ENCODE measurements at regions not wholly inside any gene's neighbourhood (a gene's known extent, or its start where the extent isn't known, plus 50 kb on each side); places are given as distances from the start of the nearest gene placed in this dataset.
"Not testable (repeated sequence)": the region's sequence is repeated elsewhere in the genome, so short reads cannot be mapped to it uniquely, and the experiment has no call there.

DNA sequence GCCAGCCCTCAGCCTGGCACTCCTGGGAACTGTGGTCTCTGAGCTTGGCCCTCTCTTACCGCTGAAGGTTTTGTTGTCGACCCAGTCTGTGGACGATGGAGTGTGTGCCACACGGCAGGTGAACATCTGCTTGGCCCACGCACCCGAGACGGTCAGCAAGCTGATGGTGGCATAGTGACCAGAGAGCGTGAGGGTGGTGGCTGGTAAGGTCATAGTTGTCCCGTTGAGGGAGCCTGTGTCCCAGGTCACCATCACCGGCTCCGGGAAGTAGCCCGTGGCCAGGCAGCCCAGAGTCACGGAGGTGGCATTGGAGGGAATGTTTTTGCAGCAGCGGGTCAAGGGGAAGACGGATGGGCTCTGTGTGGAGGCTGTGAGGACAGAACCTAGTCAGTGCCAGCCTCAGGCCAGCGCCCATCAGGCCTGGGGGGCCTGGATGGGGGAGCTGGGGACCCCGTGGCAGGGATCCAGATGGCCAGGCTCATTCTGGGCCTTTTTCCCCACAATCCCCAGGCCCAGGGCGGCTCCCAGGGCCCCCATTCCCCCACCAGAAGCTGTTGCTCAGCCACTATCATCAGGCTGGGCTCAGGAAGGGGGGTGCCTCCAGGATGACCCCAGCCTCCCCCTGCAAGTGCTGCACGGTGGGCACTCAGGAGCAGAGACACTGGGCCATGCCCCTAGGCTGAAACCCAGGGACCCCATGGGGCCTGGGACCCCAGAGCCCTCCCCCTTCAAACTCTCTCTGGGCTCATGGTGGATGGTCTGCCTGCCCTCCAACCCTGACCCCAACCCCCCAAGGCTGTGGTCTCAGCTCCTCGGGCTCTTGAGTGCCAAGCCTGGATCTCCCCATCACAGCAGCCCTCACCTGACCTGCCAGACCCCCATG lies 75.2 kb downstream of the TMEM121 start:
- no peak for DNase-seq

GRCh38 chr14:105602243-105602750 lies 75.9 kb downstream of the TMEM121 start:
- DNase-seq, result no peak

DNA sequence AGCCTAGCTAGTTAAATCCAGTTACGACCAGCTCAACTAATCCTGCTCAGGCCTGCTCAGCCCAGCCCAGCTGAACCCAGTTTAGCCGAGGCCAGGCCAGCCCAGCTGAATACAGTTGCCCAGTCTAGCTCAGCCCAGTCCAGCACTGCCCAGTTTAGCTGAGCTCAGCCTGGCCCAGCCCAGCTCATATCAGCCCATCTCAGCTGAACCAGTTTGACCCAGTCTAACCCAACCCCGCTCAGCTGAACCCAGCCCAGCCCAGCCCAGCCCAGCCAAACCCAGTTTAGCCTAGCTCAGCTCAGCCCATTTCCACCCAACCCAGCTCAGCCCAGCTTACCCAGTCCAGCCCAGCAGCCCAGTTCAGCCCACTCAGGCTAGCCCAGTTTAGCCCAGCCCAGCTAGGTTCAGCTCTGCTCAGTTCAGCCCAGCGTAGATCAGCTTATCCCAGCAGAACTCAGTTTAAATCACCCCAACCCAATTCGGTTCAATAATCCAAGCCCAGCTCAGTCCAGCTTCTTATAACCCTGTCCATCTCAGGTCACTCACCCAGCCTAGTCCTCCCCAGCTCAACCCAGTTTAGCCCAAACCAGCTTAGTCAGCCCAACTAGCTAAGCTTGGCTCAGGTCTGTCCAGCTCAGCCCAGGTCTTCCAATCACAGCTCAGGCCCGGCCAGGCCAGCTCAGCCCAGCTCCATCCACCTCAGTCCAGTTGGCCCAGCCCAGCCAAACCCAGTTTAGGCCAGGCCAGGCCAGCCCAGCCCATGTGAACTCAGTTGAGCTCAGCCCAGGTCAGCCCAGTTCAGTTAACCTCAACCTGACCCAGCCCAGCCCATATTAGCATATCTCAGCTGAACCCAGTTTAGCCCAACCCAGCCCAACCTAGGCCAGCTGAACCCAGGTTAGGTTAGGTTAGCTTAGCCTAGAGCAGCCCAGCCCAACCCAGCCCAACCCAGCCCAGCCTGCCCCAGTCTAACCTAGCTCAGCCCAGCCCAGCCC lies 76.7 kb downstream of the TMEM121 start:
- no peak for DNase-seq

DNA sequence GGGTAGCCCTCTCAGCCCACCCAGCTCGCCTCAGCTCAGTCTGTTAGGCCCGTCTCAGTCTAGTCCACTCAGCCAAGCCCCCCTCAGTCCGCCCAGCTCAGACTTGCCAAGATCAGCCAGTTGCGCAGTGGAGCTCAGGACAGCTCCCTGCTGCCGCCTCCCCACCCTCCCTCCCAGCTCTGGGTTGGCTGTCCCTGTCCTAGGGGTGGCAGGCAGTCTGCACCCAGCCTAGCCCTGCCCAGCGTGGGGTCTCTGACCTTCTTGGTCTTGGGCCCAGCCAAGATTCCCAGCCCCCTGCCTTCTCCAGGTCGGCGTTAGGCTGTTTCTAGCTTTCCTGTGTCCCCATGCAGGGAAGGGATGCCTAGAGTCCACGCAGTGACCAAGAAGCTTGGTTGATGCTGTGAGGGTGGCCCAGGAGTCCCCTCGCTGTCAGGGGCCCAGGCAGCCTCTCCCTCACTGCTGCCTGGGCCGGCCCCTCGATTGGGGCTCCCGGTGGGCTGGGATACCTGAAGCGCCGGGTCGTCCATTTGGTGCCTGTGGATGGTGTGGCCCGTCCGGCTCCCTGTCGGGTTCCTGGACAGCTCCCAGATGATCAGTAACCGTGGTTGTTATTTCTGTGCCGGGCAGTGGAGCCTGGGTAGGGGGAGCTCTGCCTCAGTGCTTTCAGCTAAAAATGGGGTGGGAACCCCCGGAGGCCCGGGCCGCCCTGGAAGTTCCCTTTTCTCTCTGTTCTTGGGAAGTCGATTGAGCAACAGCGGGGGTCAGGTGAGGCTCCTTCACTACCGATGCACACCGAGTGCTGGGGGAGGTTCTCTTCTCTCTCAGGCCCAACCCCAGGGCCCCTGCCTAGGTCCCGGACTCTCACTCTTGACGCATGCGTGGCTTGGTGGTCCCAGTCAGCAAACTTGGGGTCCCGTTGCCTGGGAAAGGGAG lies 78.4 kb downstream of the TMEM121 start:
- DNase-seq, result not testable (repeated sequence)

DNA sequence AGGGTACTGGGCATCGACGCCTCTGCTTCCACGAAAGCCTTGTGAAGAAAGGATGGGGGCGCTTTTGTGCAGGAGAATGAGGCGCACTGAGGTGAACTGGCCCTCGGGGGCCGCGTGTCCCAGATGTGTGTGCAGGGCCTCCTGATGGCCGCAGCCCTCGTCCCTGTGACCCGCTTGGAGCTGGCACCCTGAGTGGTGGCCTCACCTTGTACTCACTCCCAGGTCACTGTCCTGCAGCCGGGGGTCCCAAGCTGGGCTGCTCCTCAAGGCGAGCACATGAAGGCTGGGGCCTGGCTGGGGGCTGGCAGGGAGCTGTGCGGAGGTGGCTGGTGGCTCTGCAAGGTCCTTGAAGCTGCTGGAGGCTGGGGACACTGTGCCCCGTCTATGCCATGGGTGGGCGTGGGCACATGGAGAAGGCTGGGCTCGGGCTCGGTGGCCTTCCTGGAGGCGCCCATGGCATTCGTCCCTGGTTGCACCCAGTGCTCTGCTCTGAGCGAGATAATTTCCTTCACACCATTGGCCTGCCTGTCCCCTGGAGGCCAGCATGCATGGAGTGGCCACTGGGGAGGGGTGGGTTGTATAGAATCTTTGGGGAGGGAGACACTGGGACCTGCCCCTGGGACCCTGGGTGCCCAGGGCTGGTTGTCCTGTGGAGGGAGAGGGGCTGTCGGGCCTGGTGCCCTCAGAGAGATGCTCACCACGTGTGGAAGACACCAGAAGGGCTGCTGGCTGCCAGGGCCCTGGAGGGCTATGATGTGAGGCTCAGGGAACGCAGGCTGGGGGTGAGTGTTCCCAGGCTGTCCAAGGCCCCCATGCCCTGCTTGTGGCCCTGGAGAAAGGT lies 79.3 kb downstream of the TMEM121 start:
- no peak for DNase-seq

DNA sequence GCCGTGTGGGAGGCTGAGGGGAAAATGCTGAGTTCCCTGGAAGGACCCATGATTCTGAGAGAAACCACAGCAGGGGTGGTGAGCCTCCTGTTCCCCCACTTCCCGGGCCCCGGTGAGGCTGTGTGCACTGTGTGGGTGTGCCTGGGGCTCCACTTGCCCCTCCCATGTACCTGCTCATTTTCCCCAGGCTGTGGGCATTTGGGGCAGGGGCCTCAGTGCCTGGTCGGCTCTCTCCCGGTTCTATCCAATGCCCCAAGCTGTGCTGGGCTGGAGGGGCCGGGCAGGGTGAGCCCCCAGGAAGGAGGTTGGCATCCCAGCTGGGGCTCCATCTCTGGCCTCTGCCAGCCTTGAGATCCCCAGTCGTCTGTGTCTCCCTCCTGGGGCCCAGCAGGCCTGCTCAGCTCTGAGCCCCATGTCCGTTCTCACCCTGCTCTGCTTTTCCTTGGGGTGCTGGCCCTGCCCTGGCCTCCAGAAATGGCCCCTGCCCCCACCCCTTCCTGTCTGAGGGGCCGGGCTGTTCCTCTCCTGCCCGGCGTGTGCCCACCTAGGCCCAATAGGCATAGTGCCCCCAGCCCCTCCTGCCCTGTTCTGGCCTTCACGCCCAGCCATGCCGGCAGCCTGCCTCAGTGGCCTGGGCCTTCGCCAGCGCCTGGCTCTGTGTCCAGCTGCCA lies 80.1 kb downstream of the TMEM121 start:
- DNase-seq, result not testable (repeated sequence)

DNA sequence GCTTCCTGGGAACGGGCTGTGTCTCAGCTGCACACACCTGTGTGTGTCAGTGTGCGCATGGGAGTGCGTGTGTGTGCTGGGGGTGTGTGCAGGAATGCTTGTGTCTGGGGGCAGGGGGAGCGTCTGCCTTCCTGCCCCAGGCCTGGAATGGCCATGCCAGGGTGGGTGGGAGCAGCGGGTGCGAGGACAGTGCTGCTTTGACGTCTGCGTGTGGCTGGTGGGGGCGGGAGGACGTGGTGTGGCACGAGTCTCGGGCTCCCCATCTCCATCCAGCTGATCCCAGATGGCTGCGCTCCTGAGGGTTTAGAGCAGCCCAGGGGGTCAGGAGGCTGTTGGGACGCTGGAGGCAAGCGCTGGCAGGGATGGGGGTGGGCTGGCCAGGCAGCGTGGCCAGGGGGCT lies 80.6 kb downstream of the TMEM121 start:
- not testable (repeated sequence) for DNase-seq

DNA sequence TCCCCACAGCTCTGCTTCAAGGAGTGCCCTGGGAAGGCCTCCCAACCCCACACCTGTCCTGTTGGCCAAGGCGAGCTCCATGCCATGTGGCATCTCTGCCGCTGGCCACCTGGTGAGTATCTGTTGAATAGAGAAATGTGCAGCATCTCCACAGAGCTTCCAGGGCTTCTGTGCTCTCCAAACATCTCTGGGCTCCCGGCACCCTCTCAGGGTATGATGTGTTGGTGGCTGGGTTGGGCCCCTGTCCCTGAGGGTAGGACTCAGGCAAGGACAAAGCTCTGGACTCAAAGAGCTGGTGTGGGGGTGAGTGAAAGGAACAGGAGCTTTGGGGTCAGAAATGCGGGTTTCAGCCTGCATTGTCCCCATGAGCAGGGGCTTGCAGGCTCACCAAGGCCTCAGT lies 88.6 kb downstream of the TMEM121 start:
- not testable (repeated sequence) for DNase-seq

- DNase-seq, result not testable (repeated sequence)
Observed at GRCh38 chr14:105615986-105616801, 89.8 kb downstream of the TMEM121 start.

DNA sequence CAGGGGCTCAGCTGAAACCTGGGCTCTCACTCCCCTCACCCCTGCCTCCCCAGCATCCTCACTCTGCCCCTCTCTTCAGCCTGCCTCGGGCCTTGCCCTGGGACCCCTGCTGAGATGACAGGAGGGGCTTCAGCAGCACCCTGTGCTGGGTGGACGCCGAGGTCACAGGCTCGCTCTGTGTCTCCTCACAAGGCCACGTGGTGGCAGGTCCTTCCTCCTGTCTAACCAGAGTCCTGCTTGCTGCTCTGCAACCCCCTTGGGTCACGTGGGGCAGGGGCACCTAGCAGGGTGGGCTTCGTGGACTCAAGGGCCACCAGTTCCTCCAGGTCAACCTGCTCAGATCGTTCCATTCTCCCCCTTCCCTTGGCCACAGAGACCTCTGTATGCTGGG lies 90.4 kb downstream of the TMEM121 start:
- no peak for DNase-seq

DNA sequence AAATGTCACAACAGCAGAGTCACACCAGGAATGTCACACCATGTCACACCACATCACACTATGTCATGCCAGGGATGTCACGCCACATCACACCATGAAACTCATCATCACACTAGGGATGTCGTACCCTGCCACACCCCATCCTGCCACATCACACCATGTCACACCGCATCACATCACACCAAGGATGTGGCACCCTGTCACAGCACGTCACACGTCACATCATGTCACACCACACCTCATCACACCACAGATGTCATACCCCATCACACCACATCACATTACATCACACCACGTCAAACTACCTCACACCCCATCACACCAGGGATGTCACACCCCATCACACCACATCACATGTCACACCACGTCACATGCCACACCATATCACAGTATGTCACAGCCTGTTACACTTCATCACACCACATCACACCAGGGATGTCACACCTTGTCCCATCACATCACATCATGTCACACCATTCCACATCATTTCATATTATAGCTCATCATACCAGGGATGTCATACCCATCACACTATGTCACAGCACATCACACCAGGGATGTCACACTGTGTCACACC lies 90.9 kb downstream of the TMEM121 start:
- no peak for DNase-seq

DNA sequence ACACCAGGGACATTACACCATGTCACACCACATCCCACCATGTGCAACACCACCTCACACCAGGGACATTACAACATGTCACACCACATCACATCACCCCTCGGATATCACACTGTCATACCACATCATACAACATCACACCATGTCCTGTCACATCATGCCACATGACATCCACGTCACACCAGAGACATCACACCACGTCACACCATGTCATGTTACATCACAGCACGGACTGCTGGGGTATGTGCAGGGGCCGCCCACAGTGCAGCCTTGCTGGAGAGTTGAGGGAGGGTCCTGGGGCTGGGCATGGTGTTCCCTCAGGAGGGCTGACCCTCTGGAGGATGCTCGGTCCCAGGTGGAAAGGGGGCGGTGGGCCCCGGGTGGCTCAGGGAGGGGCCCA lies 91.4 kb downstream of the TMEM121 start:
- DNase-seq, result not testable (repeated sequence)

DNA sequence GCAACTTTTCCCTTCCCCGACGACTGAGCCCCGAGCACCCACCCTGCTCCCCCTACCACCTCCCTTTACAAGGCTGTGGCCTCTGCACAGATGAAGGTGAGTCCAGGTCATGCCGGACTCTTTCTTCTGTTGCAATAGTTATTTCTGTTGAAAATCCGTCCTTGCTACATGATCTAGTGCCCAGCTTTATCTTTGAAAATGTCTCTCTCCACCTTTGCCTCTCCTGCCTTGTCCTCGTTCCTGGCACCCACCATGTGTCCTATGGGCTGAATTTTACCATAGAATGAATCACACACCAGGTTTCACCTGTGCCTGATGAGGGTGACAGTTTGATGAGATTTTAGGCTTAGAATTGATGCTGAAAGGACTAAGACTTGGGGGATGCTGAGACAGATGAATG lies 92.9 kb downstream of the TMEM121 start:
- not testable (repeated sequence) for DNase-seq

DNA sequence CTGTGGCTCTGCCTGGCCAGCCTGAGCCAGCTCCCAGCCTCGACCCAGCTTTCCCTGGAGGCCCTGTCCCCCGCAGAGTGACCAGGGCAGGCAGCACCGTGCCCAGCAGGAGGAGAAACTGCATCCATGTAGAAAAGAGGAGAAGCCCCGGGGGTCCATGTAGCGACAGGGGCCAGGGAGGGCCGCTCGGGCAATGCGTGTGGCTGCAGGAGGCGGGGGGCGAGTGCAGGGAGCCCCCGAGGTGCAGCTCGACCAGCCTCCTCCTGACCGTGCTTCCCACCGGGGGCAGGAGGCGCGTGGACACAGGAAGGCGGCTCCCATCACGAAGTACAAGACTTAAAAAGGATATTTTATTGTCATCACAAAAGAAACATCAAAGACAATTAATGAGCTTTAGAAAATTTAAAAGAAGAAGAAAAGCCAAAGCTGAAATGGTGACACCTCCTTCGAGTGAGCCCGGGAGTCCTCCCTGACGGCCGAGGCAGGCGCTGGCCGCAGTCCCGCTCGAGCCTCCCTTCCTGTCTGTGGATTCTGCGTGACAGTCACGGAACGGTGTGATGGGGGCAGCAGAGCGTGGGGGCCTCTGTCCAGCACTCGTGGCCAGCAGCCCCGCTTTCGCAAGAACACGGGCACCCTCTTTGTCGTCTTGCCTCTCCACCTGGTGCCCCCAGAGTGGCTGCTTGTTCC lies 93.9 kb downstream of the TMEM121 start:
- not testable (repeated sequence) for DNase-seq

- DNase-seq, result not testable (repeated sequence)
Observed at GRCh38 chr14:105620865-105621471, 94.6 kb downstream of the TMEM121 start.

DNA sequence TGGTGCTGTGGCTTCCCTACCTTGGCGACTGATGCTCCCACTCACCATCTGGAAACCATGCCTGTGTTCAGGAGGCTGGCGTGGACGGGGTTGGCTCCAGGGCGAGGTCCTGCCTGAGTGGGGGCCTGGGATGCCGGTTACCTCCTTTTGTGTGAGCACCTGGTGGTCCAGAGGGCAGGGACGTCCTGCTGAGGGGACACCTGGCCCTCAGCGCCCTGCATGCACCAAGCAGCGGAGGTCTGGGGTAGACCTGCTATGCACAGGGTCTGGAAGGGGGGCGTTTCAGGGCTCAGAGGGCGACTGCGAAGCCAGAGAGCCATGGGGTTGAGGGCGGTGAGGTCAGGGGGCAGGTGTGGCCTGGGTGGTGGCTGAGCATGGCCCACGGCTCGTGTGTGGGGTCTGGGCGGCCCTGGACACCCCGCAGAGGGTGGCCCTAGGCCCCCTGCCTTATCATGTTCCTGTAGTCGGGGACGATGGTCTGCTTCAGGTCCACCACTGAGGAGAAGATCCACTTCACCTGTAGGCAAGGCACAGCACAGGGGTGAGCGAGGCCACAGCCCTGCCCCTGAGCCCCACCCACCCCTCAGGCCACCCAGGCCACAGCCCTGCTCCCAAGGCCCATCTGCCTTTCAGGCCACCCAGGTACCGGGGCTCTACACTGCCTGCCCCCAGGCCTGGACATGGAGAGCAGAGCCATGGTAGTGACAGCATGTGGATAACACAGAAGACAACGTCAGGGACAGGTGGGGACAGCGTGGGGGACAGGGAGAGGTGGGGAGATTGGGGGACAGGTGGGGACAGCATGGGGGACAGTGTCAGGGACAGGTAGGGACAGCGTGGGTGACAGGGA lies 95.3 kb downstream of the TMEM121 start:
- not testable (repeated sequence) for DNase-seq

DNA sequence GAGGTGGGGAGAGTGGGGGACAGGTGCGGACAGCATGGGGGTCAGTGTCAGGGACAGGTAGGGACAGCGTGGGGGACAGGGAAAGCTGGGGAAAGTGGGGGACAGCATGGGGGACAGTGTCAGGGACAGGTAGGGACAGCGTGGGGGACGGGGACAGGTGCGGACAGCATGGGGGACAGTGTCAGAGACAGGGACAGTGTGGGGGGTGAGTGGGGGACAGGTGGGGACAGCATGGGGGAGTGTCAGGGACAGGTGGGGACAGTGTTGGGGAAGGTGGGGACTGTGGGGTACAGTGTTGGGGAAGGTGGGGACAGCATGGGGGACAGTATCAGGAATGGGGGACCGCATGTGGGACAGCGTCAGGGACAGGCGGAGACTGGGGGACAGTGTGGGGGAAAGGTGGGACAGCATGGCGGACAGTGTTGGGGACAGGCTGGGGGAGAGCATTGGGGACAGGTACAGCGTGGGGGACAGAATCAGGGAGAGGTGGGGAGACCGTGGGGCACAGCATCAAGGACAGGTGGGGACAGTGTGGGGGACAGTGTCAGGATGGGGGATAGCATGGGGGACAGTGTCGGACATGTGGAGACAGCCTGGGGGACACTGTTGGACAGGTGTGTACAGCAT lies 96.1 kb downstream of the TMEM121 start:
- DNase-seq, result no peak
